ENCODE measurements at regions not wholly inside any gene's neighbourhood (a gene's known extent, or its start where the extent isn't known, plus 50 kb on each side); places are given as distances from the start of the nearest gene placed in this dataset.

GRCh38 chr14:51554953-51555352 is 96.8 kb upstream of the FRMD6 start:
- H3K9me3 ChIP-seq: no peaks in the 10 kb centered on the region
- no peak overlapping the region for H3K4me3 ChIP-seq (ENCODE audit: low read depth in 1 of 2, low read length in 1 of 2)
- H3K27ac ChIP-seq: no peak overlapping the region
- no peaks in the 10 kb centered on the region for H3K36me3 ChIP-seq
- no peaks in the 10 kb centered on the region for H3K4me1 ChIP-seq (ENCODE audit: control insufficient read depth in 1 of 2, insufficient read depth in 1 of 2, low read depth in 1 of 2, low read length in 1 of 2)
- H3K27me3 ChIP-seq: peaks cover 9% of the 10 kb centered on the region
- TF ChIP-seq CTCF (IDR thresholded peaks at IDR 0.05): no peak

- Histone ChIP-seq H3K36me3 (no peaks in the 10 kb centered on the region), H3K27me3 (no peaks in the 10 kb centered on the region), H3K4me3 (ENCODE audit: low read depth in 1 of 2, low read length in 1 of 2) (no peak overlapping the region), H3K27ac (no peak overlapping the region), H3K9me3 (no peaks in the 10 kb centered on the region), H3K4me1 (ENCODE audit: control insufficient read depth in 1 of 2, insufficient read depth in 1 of 2, low read depth in 1 of 2, low read length in 1 of 2) (no peaks in the 10 kb centered on the region)
- no peak for TF ChIP-seq CTCF (IDR thresholded peaks at IDR 0.05)
These were observed 90.6 kb upstream of the FRMD6 start for GRCh38 chr14:51561141-51561540.

- H3K4me1 ChIP-seq (ENCODE audit: control insufficient read depth in 1 of 2, insufficient read depth in 1 of 2, low read depth in 1 of 2, low read length in 1 of 2): no peaks in the 10 kb centered on the region
- no peaks in the 10 kb centered on the region for H3K36me3 ChIP-seq
- no peaks in the 10 kb centered on the region for H3K27me3 ChIP-seq
- TF ChIP-seq CTCF (IDR thresholded peaks at IDR 0.05): no peak
- no peak overlapping the region for H3K4me3 ChIP-seq (ENCODE audit: low read depth in 1 of 2, low read length in 1 of 2)
- H3K9me3 ChIP-seq: no peaks in the 10 kb centered on the region
- no peak overlapping the region for H3K27ac ChIP-seq
These were observed 88.9 kb upstream of the FRMD6 start for GRCh38 chr14:51562816-51563215.

GRCh38 chr14:51563560-51563959 is 88.2 kb upstream of the FRMD6 start:
- H3K4me3 ChIP-seq (ENCODE audit: low read depth in 1 of 2, low read length in 1 of 2): no peak overlapping the region
- no peak for TF ChIP-seq CTCF (IDR thresholded peaks at IDR 0.05)
- H3K27me3 ChIP-seq: no peaks in the 10 kb centered on the region
- no peaks in the 10 kb centered on the region for H3K36me3 ChIP-seq
- H3K27ac ChIP-seq: no peak overlapping the region
- H3K4me1 ChIP-seq (ENCODE audit: control insufficient read depth in 1 of 2, insufficient read depth in 1 of 2, low read depth in 1 of 2, low read length in 1 of 2): no peaks in the 10 kb centered on the region
- H3K9me3 ChIP-seq: no peaks in the 10 kb centered on the region

GRCh38 chr14:51564460-51564859 is 87.2 kb upstream of the FRMD6 start:
- no peaks in the 10 kb centered on the region for H3K27me3 ChIP-seq
- no peaks in the 10 kb centered on the region for H3K9me3 ChIP-seq
- no peak overlapping the region for H3K27ac ChIP-seq
- no peak for TF ChIP-seq CTCF (IDR thresholded peaks at IDR 0.05)
- H3K36me3 ChIP-seq: no peaks in the 10 kb centered on the region
- no peaks in the 10 kb centered on the region for H3K4me1 ChIP-seq (ENCODE audit: control insufficient read depth in 1 of 2, insufficient read depth in 1 of 2, low read depth in 1 of 2, low read length in 1 of 2)
- no peak overlapping the region for H3K4me3 ChIP-seq (ENCODE audit: low read depth in 1 of 2, low read length in 1 of 2)

GRCh38 chr14:51564986-51565604 is 86.6 kb upstream of the FRMD6 start:
- Histone ChIP-seq H3K27ac (no peak overlapping the region), H3K27me3 (no peaks in the 10 kb centered on the region)

More at GRCh38 chr14:51564986-51565604, 86.6 kb upstream of the FRMD6 start:
- TF ChIP-seq CTCF (IDR thresholded peaks at IDR 0.05): no peak
- H3K36me3 ChIP-seq: no peaks in the 10 kb centered on the region
- no peaks in the 10 kb centered on the region for H3K9me3 ChIP-seq
- H3K4me1 ChIP-seq (ENCODE audit: control insufficient read depth in 1 of 2, insufficient read depth in 1 of 2, low read depth in 1 of 2, low read length in 1 of 2): no peaks in the 10 kb centered on the region
- no peak overlapping the region for H3K4me3 ChIP-seq (ENCODE audit: low read depth in 1 of 2, low read length in 1 of 2)
